AG09319 (cell line): ENCODE measurements at regions not wholly inside any gene's neighbourhood (a gene's known extent, or its start where the extent isn't known, plus 50 kb on each side); places are given as distances from the start of the nearest gene placed in this dataset.

Experiments used
- DNase-seq: peaks from one replicate; pipeline ENCODE4 v3.0.0-alpha.2; 2010; ENCODE audit warnings: low read depth; ENCODE audit errors: extremely low read depth
- CTCF ChIP-seq: IDR thresholded peaks from 2 replicates; pipeline ENCODE4 v1.5.1; 2011; ENCODE audit warnings: low read depth, mild to moderate bottlenecking, inconsistent platforms, low read length, moderate library complexity

GRCh38 chr5:101846496-101846895, 449.6 kb downstream of the SLCO4C1 start:
- TF ChIP-seq CTCF, result no peak
- DNase-seq, result no peak

GRCh38 chr5:101843055-101843454, 453.0 kb downstream of the SLCO4C1 start:
- no peak for TF ChIP-seq CTCF
- no peak for DNase-seq

GRCh38 chr5:101838435-101838834, 457.6 kb downstream of the SLCO4C1 start:
- DNase-seq, result no peak

GRCh38 chr5:101829255-101829654, 466.8 kb downstream of the SLCO4C1 start:
- no peak for TF ChIP-seq CTCF
- DNase-seq, result no peak

More at GRCh38 chr5:101838435-101838834, 457.6 kb downstream of the SLCO4C1 start:
- no peak for TF ChIP-seq CTCF

GRCh38 chr5:101811466-101811865, 484.6 kb downstream of the SLCO4C1 start:
- no peak for DNase-seq
- no peak for TF ChIP-seq CTCF

GRCh38 chr5:101806410-101806809, 489.7 kb downstream of the SLCO4C1 start:
- no peak for DNase-seq

GRCh38 chr5:101796427-101796826, 499.7 kb downstream of the SLCO4C1 start:
- DNase-seq, result no peak
- TF ChIP-seq CTCF, result no peak

More at GRCh38 chr5:101806410-101806809, 489.7 kb downstream of the SLCO4C1 start:
- TF ChIP-seq CTCF, result no peak
